C4-2B (cell line): ENCODE measurements at regions not wholly inside any gene's neighbourhood (a gene's known extent, or its start where the extent isn't known, plus 50 kb on each side); places are given as distances from the start of the nearest gene placed in this dataset.

Source experiments
- H3K27ac ChIP-seq: fragments of 450-650 bp; 2 replicates; pipeline ENCODE4 v1.5.1; 2017
- CTCF ChIP-seq: fragments of 450-650 bp; conservative IDR thresholded peaks from 2 replicates; pipeline ENCODE4 v1.5.1; 2017; ENCODE audit warnings: mild to moderate bottlenecking
- ZFX ChIP-seq: fragments of 450-650 bp; IDR thresholded peaks from 2 replicates; pipeline ENCODE4 v1.6.1; 2017

- no peak for TF ChIP-seq CTCF
- no peak for TF ChIP-seq ZFX
- H3K27ac ChIP-seq, result no peak overlapping the region
Measured at GRCh38 chr5:24376616-24377015, 268.2 kb downstream of the CDH10 start.

GRCh38 chr5:24381861-24382489, 262.8 kb downstream of the CDH10 start:
- no peak overlapping the region for H3K27ac ChIP-seq
- TF ChIP-seq ZFX, result no peak
- TF ChIP-seq CTCF, result no peak

DNA sequence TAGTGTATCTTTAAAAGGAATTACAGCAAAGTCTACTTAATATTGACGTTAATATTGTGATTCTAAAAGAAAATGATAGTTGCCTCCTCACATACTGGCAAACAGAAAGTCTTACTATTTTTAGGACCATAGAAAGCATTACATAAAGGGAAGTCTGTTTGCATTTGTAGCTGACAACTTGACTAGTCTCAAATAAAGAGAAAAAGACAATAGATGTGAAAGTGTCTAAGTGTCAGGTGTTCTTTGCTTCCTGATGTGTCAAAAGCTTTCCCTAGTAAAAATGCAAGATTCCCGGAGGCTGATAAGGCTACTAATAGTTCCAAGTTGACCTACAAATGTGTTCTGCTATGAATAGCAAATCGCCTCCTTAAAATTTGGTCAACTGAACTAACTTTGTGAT, 259.7 kb downstream of the CDH10 start:
- H3K27ac ChIP-seq, result no peak overlapping the region
- TF ChIP-seq CTCF (no peak), ZFX (no peak)

GRCh38 chr5:24385617-24386016, 259.2 kb downstream of the CDH10 start:
- no peak for TF ChIP-seq ZFX
- TF ChIP-seq CTCF, result no peak

GRCh38 chr5:24388448-24388847, 256.3 kb downstream of the CDH10 start:
- TF ChIP-seq ZFX (no peak), CTCF (no peak)
- H3K27ac ChIP-seq, result no peak overlapping the region

More at GRCh38 chr5:24385617-24386016, 259.2 kb downstream of the CDH10 start:
- no peak overlapping the region for H3K27ac ChIP-seq

DNA sequence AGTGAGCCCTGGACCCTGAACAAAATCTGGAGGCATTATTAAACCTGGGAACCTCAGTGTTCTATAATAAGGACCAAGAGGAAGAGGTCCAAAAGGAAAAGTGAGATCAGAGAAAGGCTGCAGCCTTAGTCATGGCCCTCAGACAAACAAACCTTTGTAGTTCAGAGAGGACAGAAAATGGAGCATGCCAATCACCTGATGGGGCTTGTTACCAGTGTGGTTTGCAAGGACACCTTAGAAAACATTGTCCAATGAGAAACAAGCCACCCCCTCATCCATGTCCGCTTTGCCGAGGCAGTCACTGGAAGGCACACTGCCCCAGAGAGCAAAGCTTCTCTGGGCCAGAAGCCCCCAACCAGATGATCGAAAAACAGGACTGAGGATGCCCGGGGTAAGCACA, 254.8 kb downstream of the CDH10 start:
- H3K27ac ChIP-seq, result no peak overlapping the region
- no peak for TF ChIP-seq CTCF
- no peak for TF ChIP-seq ZFX

GRCh38 chr5:24391816-24392215, 253.0 kb downstream of the CDH10 start:
- no peak overlapping the region for H3K27ac ChIP-seq
- TF ChIP-seq ZFX (no peak), CTCF (no peak)
